Peyer's patch (tissue), 4 donors: ENCODE measurements at regions not wholly inside any gene's neighbourhood (a gene's known extent, or its start where the extent isn't known, plus 50 kb on each side); places are given as distances from the start of the nearest gene placed in this dataset.
"Not testable (repeated sequence)": the region's sequence is repeated elsewhere in the genome, so short reads cannot be mapped to it uniquely, and the experiment has no call there.

Source experiments
- DNase-seq, 3 donors: peaks; one replicate each; pipeline ENCODE4 v3.0.0-alpha.2; 2017 to 2019
- H3K27ac ChIP-seq, 4 donors: fragments of 200-600 bp; sonication (generic); one replicate each; pipeline ENCODE4 v1.5.1; 2016 to 2019
- H3K27me3 ChIP-seq, 2 donors: fragments of 200-600 bp; sonication (generic); one replicate each; pipeline ENCODE4 v1.5.1; 2019
- H3K36me3 ChIP-seq, 3 donors: fragments of 200-600 bp; sonication (generic); one replicate each; pipeline ENCODE4 v1.5.1; 2016 to 2019
- H3K4me1 ChIP-seq, 4 donors: fragments of 200-600 bp; sonication (generic); one replicate each; pipeline ENCODE4 v1.5.1; 2016 to 2019
- H3K4me3 ChIP-seq, 4 donors: fragments of 200-600 bp; sonication (generic); 1 replicate in 3 of 4; 2 replicates in 1 of 4; pipeline ENCODE4 v1.5.1; 2016 to 2019; ENCODE audit warnings: mild to moderate bottlenecking in 1 of 4
- H3K9me3 ChIP-seq, 4 donors: fragments of 200-600 bp; sonication (generic); one replicate each; pipeline ENCODE4 v1.5.1; 2016 to 2019; ENCODE audit warnings: mild to moderate bottlenecking in 1 of 4
- CTCF ChIP-seq, 6 experiments: fragments of 450-650 bp in 4 of 6; fragments of 200-600 bp in 2 of 6; sonication (generic) in 1 of 6; IDR thresholded peaks; one replicate each; pipeline ENCODE4 v1.5.1; 2017 to 2019; ENCODE audit warnings: antibody characterized with exemption in 6 of 6, mild to moderate bottlenecking in 3 of 6, moderate library complexity in 1 of 6
- POLR2A ChIP-seq, 2 donors: fragments of 450-650 bp; IDR thresholded peaks; one replicate each; pipeline ENCODE4 v1.5.1; 2017; ENCODE audit warnings: antibody characterized with exemption in 2 of 2, mild to moderate bottlenecking in 2 of 2, moderate library complexity in 2 of 2

- DNase-seq: no peak
- Histone ChIP-seq H3K27me3 (no peaks in the 10 kb centered on the region), H3K9me3 (no peaks in the 10 kb centered on the region), H3K27ac (no peak overlapping the region), H3K4me3 (no peak overlapping the region), H3K4me1 (no peaks in the 10 kb centered on the region), H3K36me3 (no peaks in the 10 kb centered on the region)
- TF ChIP-seq CTCF (IDR thresholded peaks at IDR 0.05) (no peak), POLR2A (IDR thresholded peaks at IDR 0.05) (no peak)
These were observed 67.8 kb upstream of the SLC8A3 start for GRCh38 chr14:70256601-70257000.

GRCh38 chr14:70255071-70256057, 66.6 kb upstream of the SLC8A3 start:
- H3K9me3 ChIP-seq, H3K27ac ChIP-seq, H3K27me3 ChIP-seq, H3K36me3 ChIP-seq, H3K4me1 ChIP-seq: not testable (repeated sequence)
- H3K4me3 ChIP-seq: peak overlapping the region in 2 of 4 donors; percentile 57 to 58
- DNase-seq: peak in 1 of 3 donors; percentile 46

DNA sequence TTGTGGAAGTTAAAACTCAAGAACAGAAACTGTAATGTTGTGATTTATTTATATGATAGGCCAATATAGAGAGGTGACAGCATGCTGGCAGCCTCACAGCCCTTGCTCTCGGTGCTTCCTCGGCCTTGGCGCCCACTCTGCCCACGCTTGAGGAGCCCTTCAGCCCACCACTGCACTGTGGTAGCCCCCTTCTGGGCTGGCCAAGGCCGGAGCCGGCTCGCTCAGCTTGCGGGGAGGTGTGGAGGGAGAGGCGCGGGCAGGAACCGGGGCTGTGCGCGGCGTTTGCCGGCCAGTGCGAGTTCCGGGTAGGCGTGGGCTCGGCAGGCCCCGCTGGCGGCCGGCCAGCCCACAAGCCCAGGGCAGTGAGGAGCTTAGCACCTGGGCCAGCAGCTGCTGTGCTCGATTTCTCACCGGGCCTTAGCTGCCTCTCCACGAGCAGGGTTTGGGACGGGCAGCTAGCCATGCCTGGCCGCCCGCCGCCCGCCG, 65.8 kb upstream of the SLC8A3 start:
- Histone ChIP-seq H3K4me3 (peak overlapping the region; percentile 11 to 58 (median 48)), H3K36me3 (no peaks in the 10 kb centered on the region), H3K27ac (peak overlapping the region in 1 of 4 donors; percentile 59), H3K4me1 (no peaks in the 10 kb centered on the region), H3K9me3 (no peaks in the 10 kb centered on the region), H3K27me3 (no peaks in the 10 kb centered on the region)
- peak in 2 of 3 donors; percentile 71 to 74 for DNase-seq
- no peak for TF ChIP-seq POLR2A (IDR thresholded peaks at IDR 0.05)
- no peak for TF ChIP-seq CTCF (IDR thresholded peaks at IDR 0.05)

- not testable (repeated sequence) for H3K27me3 ChIP-seq
These were observed 64.8 kb upstream of the SLC8A3 start for GRCh38 chr14:70253547-70253946.

GRCh38 chr14:70245026-70245425, 56.3 kb upstream of the SLC8A3 start:
- no peak overlapping the region for H3K4me3 ChIP-seq
- no peak overlapping the region for H3K27ac ChIP-seq
- DNase-seq: no peak
- TF ChIP-seq POLR2A (IDR thresholded peaks at IDR 0.05) (no peak), CTCF (IDR thresholded peaks at IDR 0.05) (no peak)
- H3K4me1 ChIP-seq: no peaks in the 10 kb centered on the region
- H3K36me3 ChIP-seq: no peaks in the 10 kb centered on the region
- no peaks in the 10 kb centered on the region for H3K9me3 ChIP-seq
- H3K27me3 ChIP-seq: no peaks in the 10 kb centered on the region

More at GRCh38 chr14:70253547-70253946, 64.8 kb upstream of the SLC8A3 start:
- not testable (repeated sequence) for H3K9me3 ChIP-seq, H3K36me3 ChIP-seq, DNase-seq, H3K4me3 ChIP-seq, H3K4me1 ChIP-seq, H3K27ac ChIP-seq

DNA sequence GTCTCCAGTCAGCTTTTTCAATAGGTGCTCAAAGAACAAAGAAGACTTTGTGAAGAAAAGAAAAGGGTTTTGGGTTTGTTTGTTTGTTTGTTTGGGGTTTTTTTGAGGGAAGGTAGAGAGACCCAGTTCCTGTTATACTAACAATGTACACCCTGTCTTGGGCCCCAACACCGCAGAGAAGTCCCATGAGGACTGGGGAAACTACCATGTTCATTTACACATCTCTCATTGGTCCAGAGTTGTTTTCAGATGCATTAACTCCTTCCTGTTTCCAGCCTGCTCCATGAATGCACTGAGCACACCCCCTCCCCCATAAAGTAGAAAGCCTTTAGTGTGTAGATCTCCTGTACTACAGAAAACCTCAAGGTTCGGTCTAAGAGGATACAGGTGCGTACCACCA, 51.1 kb upstream of the SLC8A3 start:
- H3K9me3 ChIP-seq: no peaks in the 10 kb centered on the region
- H3K36me3 ChIP-seq: no peaks in the 10 kb centered on the region
- no peaks in the 10 kb centered on the region for H3K27me3 ChIP-seq

GRCh38 chr14:70238635-70239034, 49.9 kb upstream of the SLC8A3 start:
- H3K4me3 ChIP-seq, H3K9me3 ChIP-seq, H3K4me1 ChIP-seq, H3K27ac ChIP-seq, H3K36me3 ChIP-seq, DNase-seq, H3K27me3 ChIP-seq: not testable (repeated sequence)

More for the DNA sequence above, 51.1 kb upstream of the SLC8A3 start:
- Histone ChIP-seq H3K4me3 (no peak overlapping the region), H3K27ac (no peak overlapping the region), H3K4me1 (no peaks in the 10 kb centered on the region)
- TF ChIP-seq POLR2A (IDR thresholded peaks at IDR 0.05): no peak
- no peak for TF ChIP-seq CTCF (IDR thresholded peaks at IDR 0.05)
- DNase-seq: no peak
